OCI-LY3 (cell line): ENCODE measurements at regions not wholly inside any gene's neighbourhood (a gene's known extent, or its start where the extent isn't known, plus 50 kb on each side); places are given as distances from the start of the nearest gene placed in this dataset.

Experiments used
- H2AFZ ChIP-seq: fragments of 200-600, 300-600 bp; shearing (Covaris generic); 2 replicates; pipeline ENCODE4 v1.6.0; 2014; ENCODE audit warnings: antibody characterized with exemption, low read depth, low read length
- H3K27ac ChIP-seq: fragments of 200-600, 300-600 bp; sonication (generic); 2 replicates; pipeline ENCODE4 v1.5.1; 2014; ENCODE audit warnings: mild to moderate bottlenecking, low read length, moderate library complexity, mixed read lengths
- H3K27me3 ChIP-seq: fragments of 200-600, 300-600 bp; sonication (generic); 2 replicates; pipeline ENCODE4 v1.6.1; 2014; ENCODE audit warnings: low read depth, low read length, mixed read lengths
- H3K36me3 ChIP-seq: fragments of 200-600, 300-600 bp; sonication (generic); replicated peaks from 2 replicates; pipeline ENCODE3; 2014; ENCODE audit warnings: low read depth, low read length, mixed read lengths
- H3K4me1 ChIP-seq: fragments of 300-600, 200-600 bp; sonication (generic); 2 replicates; pipeline ENCODE4 v1.6.1; 2014; ENCODE audit warnings: low read length, mixed read lengths
- H3K4me2 ChIP-seq: fragments of 200-600, 300-600 bp; sonication (generic); 2 replicates; pipeline ENCODE4 v1.6.1; 2014; ENCODE audit warnings: low read length, mixed read lengths
- H3K4me3 ChIP-seq: fragments of 300-600, 200-600 bp; sonication (generic); 2 replicates; pipeline ENCODE4 v1.5.1; 2014; ENCODE audit warnings: antibody characterized with exemption, mild to moderate bottlenecking, low read length, moderate library complexity
- H3K79me2 ChIP-seq: fragments of 300-600, 200-600 bp; shearing (Covaris generic); 2 replicates; pipeline ENCODE4 v1.6.1; 2014; ENCODE audit warnings: mild to moderate bottlenecking, low read length, mixed read lengths
- H3K9ac ChIP-seq: fragments of 300-600, 200-600 bp; shearing (Covaris generic); 2 replicates; pipeline ENCODE4 v1.6.0; 2014; ENCODE audit warnings: mild to moderate bottlenecking, low read length, moderate library complexity
- H3K9me3 ChIP-seq: fragments of 200-600, 300-600 bp; shearing (Covaris generic); 2 replicates; pipeline ENCODE4 v1.6.1; 2014; ENCODE audit warnings: low read length, mixed read lengths; ENCODE audit not compliant: insufficient read depth
- H4K20me1 ChIP-seq: fragments of 200-600, 300-600 bp; sonication (generic); 2 replicates; pipeline ENCODE4 v1.6.1; 2016; ENCODE audit warnings: low read length, mixed read lengths; ENCODE audit not compliant: insufficient read depth
- EZH2phosphoT487 ChIP-seq: fragments of 200-600 bp; shearing (Covaris generic); IDR thresholded peaks from 2 replicates; pipeline ENCODE4 v1.6.1; 2018; ENCODE audit warnings: antibody characterized with exemption, mixed run types, low read depth
- TF ChIP-seq, protein P1 (sequence below): fragments of 200-600, 300-600 bp; sonication (generic); IDR thresholded peaks from 2 replicates; pipeline ENCODE4 v1.5.1; 2014; ENCODE audit warnings: antibody characterized with exemption, low read length, low read depth

DNA sequence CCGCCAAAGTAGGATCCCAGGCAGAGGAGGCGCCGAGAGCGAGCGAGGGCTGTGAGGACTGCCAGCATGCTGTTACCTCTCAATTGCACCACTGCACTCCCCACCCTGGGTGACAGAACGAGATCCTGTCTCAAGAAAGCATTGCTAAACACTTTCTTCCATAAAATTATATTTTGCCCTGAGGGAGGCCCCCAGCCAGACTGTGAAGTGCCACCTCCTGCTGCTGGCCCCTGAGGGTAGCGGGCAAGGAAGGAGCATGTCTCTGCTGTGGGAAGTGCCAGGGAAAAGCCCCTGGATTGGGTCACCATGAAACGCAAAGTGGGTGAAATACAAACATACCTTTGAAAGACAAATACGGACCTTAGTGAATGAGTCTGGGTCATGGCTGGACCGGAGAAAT, 78.0 kb upstream of the AMZ2 start:
- Histone ChIP-seq H3K4me2 (no peak overlapping the region), H3K9ac (no peak overlapping the region), H3K27me3 (no peaks in the 10 kb centered on the region), H3K4me3 (no peak overlapping the region), H2AFZ (no peak overlapping the region), H3K27ac (no peak overlapping the region), H3K79me2 (no peaks in the 10 kb centered on the region), H3K36me3 (no peaks in the 10 kb centered on the region), H3K9me3 (no peaks in the 10 kb centered on the region), H3K4me1 (peaks cover 16% of the 10 kb centered on the region), H4K20me1 (no peaks in the 10 kb centered on the region)
- TF ChIP-seq, protein P1, sequence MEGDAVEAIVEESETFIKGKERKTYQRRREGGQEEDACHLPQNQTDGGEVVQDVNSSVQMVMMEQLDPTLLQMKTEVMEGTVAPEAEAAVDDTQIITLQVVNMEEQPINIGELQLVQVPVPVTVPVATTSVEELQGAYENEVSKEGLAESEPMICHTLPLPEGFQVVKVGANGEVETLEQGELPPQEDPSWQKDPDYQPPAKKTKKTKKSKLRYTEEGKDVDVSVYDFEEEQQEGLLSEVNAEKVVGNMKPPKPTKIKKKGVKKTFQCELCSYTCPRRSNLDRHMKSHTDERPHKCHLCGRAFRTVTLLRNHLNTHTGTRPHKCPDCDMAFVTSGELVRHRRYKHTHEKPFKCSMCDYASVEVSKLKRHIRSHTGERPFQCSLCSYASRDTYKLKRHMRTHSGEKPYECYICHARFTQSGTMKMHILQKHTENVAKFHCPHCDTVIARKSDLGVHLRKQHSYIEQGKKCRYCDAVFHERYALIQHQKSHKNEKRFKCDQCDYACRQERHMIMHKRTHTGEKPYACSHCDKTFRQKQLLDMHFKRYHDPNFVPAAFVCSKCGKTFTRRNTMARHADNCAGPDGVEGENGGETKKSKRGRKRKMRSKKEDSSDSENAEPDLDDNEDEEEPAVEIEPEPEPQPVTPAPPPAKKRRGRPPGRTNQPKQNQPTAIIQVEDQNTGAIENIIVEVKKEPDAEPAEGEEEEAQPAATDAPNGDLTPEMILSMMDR: no peak
- TF ChIP-seq EZH2phosphoT487: no peak

DNA sequence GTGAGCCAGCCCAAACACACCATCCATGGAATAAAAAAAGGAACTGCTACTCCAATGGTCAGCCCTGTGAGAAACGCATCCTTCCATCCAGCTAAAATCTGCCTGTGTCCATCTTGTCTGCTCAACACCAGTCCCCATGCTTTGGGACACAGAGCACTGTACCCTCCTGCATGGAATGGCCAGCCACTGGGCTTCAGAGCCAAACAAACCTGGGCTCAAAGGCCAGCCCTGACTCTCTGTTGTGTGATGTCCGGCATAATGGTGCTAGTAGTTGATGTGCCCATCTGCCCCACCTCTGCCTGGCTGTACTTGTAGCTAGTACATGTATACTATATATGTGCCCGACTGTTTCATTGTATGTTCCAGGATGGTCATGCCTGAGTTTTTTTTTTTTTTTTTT, 77.6 kb upstream of the AMZ2 start:
- peaks cover 16% of the 10 kb centered on the region for H3K4me1 ChIP-seq
- H3K27ac ChIP-seq: no peak overlapping the region
- no peaks in the 10 kb centered on the region for H3K9me3 ChIP-seq
- H3K36me3 ChIP-seq: no peaks in the 10 kb centered on the region
- no peak overlapping the region for H3K4me3 ChIP-seq
- H3K79me2 ChIP-seq: no peaks in the 10 kb centered on the region
- H4K20me1 ChIP-seq: no peaks in the 10 kb centered on the region
- no peak overlapping the region for H3K9ac ChIP-seq
- H3K4me2 ChIP-seq: no peak overlapping the region
- H2AFZ ChIP-seq: no peak overlapping the region
- TF ChIP-seq EZH2phosphoT487: no peak
- TF ChIP-seq, protein P1: no peak
- H3K27me3 ChIP-seq: no peaks in the 10 kb centered on the region

DNA sequence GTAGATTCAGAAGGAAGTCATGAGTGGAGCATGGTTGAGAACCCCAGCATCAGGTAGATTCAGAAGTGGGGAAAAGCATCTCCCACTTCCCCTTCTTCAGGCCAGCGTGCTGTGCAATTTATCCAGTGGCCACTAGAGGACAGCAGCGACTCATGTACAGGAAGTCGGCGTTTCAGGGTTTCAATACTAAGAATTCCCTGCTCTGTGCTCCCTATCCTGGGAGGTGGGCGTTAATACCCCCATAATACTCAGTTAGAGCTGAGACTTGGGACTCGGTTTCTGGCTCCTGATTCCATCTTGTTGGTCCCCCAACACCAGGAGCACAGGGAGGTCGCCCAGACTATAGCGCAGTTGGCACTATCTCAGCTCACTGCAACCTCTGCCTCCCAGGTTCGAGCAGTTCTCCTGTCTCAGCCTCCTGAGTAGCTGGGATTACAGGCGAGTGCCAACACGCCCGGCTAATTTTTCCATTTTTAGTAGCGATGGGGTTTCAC, 75.3 kb upstream of the AMZ2 start:
- no peaks in the 10 kb centered on the region for H3K9me3 ChIP-seq
- no peak for TF ChIP-seq EZH2phosphoT487
- TF ChIP-seq, protein P1: peak; percentile 82
- H3K27me3 ChIP-seq: no peaks in the 10 kb centered on the region
- no peak overlapping the region for H3K27ac ChIP-seq
- H3K79me2 ChIP-seq: no peaks in the 10 kb centered on the region
- H3K4me2 ChIP-seq: peak overlapping the region; percentile 75
- peaks cover 22% of the 10 kb centered on the region for H3K4me1 ChIP-seq
- no peaks in the 10 kb centered on the region for H4K20me1 ChIP-seq
- H3K9ac ChIP-seq: no peak overlapping the region
- peak overlapping the region; percentile 50 for H3K4me3 ChIP-seq
- no peak overlapping the region for H2AFZ ChIP-seq
- H3K36me3 ChIP-seq: no peaks in the 10 kb centered on the region

DNA sequence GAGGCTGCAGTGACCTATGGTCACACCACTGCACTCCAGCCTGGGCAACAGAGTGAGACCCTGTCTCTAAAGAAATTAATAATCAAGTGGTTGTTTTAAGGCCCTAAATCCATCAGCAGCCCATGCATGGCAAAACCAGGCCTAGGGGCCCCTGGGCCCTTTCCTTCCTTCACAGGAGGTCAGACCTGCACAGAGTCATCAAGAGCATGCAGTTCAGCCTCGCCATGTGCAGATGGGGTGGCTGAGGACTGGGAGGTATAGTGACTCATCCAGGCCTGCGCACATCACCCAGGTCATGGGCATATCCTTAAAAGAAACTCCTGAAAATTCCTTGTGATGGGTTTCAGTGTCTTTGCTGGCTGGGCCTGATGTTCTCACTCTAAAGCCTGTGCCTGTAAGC, 72.4 kb upstream of the AMZ2 start:
- Histone ChIP-seq H3K4me3 (no peak overlapping the region), H3K36me3 (no peaks in the 10 kb centered on the region), H3K4me2 (no peak overlapping the region), H3K4me1 (peaks cover 22% of the 10 kb centered on the region), H3K9ac (no peak overlapping the region), H3K79me2 (no peaks in the 10 kb centered on the region), H3K27me3 (no peaks in the 10 kb centered on the region), H3K27ac (no peak overlapping the region), H3K9me3 (no peaks in the 10 kb centered on the region), H4K20me1 (no peaks in the 10 kb centered on the region), H2AFZ (no peak overlapping the region)
- TF ChIP-seq EZH2phosphoT487: no peak
- TF ChIP-seq, protein P1: no peak
